ENCODE measurements at regions not wholly inside any gene's neighbourhood (a gene's known extent, or its start where the extent isn't known, plus 50 kb on each side); places are given as distances from the start of the nearest gene placed in this dataset.

DNA sequence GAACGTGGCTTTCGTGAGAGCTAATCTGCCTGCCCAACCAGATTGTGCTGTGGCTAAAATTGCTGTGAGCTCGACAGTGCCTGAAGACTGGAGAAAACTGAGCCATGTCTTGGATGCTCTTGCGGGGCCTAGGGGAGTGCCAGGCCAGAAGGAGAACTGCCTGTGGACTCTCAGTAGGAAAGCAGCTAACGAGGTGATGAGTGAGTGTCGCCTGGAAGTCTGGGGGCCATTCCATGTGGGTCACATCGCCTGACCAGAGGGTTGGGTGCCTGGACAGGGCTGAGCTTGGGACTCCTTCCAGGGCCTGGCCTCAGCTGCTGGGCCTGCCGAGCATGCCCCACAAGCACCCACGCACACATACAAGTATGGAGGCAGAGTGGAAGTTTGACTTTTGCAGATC is 166.5 kb downstream of the VEGFA start:
- TF ChIP-seq CTCF (conservative IDR thresholded peaks at IDR 0.05) (no peak), EZH2 (IDR thresholded peaks at IDR 0.05; ENCODE audit: low read depth) (no peak)

Data from PC-9 (cell line).